Stimulated activated CD4-positive, alpha-beta T cell treated with anti-CD3 and anti-CD28 coated beads, Interleukin-12 subunit alpha, Interleukin-12 subunit beta, amount 100 ng/mL, for 4 hours (primary cell): ENCODE measurements at regions not wholly inside any gene's neighbourhood (a gene's known extent, or its start where the extent isn't known, plus 50 kb on each side); places are given as distances from the start of the nearest gene placed in this dataset.

Experiments
- DNase-seq: peaks from one replicate; pipeline ENCODE4 v3.0.0-alpha.2; 2020

DNA sequence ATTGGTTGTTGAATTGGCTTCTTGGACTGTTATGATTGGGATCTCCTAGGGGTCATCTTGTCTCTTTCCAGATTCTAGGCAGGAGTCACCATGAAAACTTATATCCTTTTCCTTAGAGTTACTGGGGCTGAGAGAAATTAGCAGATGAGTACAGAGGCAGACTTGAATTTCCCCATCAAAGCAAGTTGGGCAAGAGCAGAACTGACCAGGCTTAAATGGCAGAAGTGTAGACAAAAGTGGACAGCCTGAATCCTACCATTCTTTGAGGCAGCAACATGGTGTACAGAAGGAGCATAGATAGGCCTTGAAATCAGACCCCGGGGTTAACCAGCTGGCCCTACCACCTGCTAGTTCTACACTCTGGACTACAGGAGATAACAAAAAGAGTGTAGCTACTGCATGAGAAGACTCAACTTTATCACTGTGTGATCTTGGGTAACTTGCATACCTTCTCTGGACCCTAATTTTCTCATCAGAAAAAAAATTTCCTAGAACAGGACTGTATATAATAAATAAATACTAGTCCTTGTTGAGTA lies 427.4 kb upstream of the CADM1 start:
- DNase-seq: no peak

DNA sequence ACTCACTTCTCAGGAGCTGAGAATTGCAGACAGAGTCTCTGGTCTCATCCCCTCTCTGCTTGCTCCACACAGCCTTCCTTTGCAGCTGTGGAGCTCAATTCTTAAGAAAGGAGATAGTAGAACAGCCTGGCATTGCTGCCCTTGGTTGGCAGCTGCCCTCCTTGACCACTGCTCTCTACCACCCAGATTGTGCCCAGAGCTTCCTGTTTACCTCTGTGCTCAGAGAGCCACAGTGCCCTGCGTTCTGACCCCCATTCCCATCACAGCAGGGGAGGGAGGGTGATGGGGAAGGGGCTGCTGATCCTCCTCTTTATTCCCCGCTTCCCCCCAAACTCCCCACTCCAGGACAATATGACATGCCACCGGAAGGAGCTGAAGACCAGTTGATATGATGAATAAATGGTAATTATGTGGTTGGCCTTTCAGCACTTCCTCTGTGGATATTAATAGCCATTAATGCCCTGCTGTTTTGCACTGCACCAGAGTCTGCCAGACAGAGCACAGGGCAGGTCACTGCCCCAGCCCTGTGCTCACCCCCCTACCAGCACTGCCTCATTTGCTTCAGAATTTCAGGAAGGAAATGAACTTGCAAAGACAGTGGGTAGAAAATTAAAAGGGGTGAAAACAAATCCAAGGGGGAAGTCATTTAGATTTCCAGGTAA lies 426.8 kb upstream of the CADM1 start:
- DNase-seq: no peak

DNA sequence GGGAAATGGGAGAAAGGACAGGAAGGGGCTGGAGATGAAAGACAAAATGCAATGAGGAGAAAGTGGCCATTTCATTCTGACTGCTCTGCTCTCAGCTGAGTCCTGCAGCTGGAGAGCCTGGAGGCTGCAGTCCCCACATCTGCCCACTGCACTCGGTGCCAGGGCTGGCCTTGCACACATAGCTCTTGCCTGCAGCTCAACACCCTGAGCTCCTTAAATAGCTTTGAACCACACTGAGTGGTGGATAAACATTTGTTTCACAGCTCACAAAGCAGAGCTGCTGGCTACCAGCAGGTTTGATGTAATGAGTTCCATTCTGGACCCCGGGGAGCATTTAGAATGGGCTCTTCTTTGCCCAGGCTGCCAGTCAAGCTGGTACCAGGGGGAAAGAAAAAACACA lies 426.1 kb upstream of the CADM1 start:
- DNase-seq: no peak

DNA sequence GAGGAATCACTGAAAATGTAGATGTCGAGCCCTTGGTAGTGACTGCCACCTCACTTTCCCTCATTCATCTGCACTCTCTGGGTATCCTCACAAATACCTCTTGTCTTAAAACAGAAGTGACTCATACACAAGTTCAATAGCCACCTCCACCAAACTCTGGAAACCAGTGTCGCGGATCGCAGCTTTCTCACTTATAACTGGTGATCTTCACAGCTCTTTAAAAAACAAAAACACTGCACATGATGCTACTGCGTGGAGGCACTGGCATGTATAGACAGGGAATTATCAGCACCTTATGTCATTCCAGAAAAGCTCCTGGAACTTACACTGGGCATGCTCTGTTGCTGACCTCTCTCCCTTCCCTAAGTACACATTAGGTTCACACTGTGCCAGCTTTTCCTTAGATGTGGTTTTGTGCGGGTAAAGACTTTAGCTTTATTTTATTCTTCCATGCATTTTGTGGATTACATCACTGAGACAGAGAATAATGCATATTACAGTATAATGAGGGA lies 425.5 kb upstream of the CADM1 start:
- DNase-seq: no peak

DNA sequence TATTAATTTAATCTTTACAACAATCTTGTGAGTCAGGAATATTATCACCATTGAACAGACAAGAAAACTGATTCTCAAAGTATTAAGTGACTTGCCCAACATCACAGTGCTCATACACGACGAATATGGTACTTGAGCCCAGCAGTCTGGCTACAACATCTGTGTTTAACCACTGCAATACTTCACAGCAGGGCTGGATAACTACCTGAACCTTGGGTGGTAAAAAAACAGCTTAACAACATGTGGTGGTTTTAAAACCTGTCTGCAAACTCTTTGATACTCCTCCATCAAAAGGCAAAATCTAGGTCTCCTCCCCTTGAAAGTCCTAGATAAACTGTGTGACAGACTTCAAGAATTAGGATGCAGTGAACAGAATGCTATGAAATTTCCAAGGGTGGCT lies 424.6 kb upstream of the CADM1 start:
- DNase-seq: no peak

DNA sequence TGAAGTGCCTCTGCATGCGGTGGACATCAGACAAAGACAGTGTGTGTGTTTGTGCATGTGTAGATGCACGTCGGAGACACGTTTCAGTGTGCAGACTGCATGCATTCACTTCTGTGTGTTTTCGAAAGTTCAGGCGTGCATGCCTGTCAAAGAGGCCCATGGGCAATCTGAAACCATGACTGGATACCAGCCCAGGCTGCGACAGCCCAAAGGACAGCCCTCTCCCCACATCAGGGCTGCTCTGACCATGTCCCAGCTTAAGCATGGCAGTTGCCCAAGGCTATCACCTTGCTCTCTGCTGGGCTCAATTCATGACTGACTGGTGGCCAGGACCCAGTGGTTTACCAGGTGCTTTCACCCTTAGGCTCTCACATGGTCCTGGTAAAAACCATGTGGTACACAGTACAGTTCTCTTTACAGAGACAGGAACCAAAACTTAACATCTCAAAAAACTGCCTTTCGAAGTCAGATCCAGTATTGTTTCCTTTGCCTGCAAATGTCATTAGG lies 423.7 kb upstream of the CADM1 start:
- DNase-seq: no peak

DNA sequence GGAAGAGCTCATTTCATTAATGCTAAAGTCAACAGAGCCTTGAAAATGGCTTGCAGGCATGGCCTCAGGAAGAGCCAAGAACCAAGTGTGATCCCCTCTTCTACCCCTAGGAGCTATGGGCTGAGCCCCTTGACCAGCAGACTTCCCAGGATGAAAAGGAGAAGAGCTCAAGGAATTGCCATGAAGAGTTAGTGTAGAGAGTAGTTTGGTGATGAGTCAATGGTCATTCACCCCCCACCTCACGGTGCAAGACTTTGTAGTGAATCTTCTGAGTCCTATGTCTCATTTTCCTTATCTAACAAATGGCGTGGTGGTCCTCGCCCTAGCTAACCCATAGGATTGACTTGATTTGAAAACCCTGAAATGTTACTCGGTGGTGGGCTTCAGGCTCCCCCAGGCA lies 422.4 kb upstream of the CADM1 start:
- DNase-seq: no peak

DNA sequence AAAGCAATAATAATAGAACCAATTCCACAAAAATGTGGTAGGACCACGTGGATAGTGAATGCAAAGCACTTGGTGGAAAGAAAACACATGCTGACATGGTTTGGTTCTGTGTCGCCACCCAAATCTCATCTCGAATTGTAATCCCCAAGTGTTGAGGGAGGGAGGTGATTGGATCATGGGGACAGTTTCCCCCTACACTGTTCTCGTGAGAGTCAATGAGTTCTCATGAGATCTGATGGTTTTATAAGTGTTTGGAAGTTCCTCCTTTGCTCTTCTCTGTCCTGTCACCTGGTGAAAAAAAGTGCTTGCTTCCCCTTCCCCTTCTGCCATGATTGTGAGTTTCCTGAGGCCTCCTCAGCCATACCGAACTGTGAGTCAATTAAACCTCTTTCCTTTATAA lies 421.9 kb upstream of the CADM1 start:
- no peak for DNase-seq

GRCh38 chr11:115925568-115926090 lies 421.4 kb upstream of the CADM1 start:
- DNase-seq: no peak

- no peak for DNase-seq
Observed at GRCh38 chr11:115924744-115925567, 420.7 kb upstream of the CADM1 start.

GRCh38 chr11:115922876-115923275 lies 418.7 kb upstream of the CADM1 start:
- no peak for DNase-seq

GRCh38 chr11:115921986-115922385 lies 417.8 kb upstream of the CADM1 start:
- no peak for DNase-seq

DNA sequence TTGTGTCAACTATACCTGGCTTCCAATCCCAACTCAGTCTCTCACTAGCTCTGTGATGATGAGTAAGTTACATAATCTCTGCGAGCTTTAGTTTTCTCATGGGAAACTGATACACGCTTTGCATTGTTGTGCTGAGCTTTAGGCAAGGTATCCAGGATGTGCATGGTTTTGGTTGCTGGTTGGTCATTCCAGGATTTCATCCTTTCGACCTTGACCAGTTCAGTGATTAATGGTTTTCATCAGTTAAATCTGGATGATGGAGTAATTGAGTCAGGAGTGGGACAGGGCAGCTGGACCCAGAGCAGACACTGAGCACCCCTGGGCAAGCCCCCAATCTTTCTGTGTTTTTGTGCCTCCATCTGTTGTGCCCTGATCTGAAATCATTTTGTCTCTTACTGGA lies 417.3 kb upstream of the CADM1 start:
- no peak for DNase-seq

- DNase-seq: no peak
Observed at GRCh38 chr11:115920841-115921480, 416.7 kb upstream of the CADM1 start.

DNA sequence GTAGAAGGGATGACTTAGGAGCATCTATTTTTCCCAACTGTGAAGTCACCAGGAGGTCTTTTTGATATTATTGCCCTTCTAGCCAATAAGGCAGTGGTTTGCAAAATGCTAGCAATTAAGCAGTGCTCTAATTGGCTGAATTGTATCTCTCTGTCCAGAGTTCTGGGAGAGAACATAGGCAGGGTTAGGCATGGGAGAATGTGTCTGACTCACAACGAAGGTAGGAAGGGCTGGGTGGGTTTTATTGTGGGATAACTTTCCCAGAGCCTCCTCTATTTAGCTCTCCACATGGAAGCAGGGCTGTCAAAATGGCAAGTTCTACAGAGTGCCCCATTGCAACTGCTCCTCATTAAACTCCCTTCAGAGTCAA lies 415.9 kb upstream of the CADM1 start:
- DNase-seq: no peak

- DNase-seq: no peak
Observed at GRCh38 chr11:115919341-115920091, 415.3 kb upstream of the CADM1 start.

DNA sequence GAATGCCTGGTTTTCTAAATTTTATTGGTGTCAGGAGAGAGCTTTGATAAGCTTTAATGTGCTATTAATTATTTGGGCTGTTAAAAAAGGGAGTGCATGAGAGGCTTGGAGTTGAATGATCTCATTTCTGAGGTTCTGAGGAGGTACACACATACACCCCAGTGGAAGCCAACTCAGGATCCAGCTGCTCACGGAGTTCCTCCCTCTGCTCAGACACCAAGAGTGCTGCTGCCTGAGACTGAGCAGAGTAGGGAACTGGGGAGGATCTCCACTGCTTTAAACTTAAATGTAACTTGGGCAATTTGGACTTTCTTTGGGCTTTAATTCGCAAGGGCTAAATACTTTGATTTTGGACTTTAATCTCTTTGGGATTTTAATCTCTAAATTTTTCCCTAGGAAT lies 414.4 kb upstream of the CADM1 start:
- no peak for DNase-seq

DNA sequence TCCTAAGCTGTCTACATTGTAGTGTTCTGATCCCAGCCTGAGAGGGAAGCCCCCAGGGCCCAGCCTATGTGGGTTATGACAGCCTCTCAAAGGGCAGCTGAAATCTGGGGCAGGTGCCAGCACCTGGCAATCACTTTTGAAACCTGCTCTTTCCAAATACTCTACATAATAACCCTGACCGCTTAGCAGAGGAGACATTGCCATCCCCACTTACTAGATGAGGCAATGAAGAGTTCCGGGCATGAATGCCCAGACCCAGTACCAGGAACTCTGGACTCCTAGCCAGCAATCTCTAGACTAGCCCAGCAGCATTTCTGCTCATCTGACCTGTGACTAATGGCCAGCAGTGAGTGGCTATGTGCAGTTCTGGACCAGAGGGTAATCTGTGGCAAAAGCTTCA lies 412.4 kb upstream of the CADM1 start:
- no peak for DNase-seq

GRCh38 chr11:115912484-115912945 lies 408.3 kb upstream of the CADM1 start:
- DNase-seq: no peak

DNA sequence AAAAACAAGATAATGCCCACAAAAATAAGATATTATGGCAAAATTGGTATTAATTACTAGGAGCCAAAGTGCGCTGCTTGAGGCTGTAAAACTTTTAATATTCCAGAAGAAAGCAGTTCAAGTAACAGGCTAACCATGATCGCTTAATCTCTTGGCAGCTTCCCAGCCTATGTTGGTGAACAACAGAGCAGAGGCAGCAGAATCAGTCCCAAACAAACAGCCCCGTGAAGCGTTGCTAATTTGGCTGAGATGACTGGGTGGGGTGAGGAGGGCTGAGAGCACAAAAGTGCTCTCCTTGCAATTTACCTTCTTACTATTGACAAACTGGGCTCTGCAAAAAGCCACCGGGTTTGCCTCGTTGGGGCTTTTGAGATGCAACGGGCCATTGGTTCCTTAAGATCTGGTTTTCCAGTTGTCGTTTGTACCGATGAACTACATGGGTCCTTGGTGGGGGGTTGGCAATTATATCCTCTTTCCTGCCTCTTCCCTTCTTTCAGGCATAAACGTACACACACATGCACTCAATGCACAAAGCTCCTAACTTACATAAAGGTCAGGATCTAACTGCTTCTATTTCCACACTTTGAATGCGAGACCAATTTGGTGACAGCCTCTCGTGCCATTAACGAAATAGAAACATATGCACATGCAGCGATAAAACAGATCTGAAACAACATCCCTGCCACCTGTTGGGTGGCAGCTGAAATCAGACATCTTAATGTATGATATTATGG lies 407.6 kb upstream of the CADM1 start:
- no peak for DNase-seq

DNA sequence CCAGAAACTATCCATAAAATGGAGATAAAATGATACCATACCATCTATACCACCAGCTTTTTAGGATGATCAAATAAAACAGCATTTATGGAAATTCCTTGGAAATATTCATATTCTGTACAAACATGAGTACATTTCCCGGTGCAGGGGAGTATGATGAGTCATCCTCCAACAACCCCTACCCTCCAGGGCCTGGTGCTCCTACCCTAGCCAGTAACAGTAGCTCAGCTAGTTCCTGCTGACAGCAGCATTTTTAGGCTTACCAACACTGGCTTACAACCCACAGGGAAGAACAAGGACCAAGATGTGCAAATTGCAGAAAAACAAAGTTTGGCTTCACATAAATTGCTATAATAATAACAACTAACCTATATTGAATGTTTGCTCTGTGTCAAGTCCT lies 406.2 kb upstream of the CADM1 start:
- DNase-seq: no peak

- DNase-seq: no peak
Observed at GRCh38 chr11:115906171-115906570, 402.0 kb upstream of the CADM1 start.
